ENCODE measurements at regions not wholly inside any gene's neighbourhood (a gene's known extent, or its start where the extent isn't known, plus 50 kb on each side); places are given as distances from the start of the nearest gene placed in this dataset.

DNA sequence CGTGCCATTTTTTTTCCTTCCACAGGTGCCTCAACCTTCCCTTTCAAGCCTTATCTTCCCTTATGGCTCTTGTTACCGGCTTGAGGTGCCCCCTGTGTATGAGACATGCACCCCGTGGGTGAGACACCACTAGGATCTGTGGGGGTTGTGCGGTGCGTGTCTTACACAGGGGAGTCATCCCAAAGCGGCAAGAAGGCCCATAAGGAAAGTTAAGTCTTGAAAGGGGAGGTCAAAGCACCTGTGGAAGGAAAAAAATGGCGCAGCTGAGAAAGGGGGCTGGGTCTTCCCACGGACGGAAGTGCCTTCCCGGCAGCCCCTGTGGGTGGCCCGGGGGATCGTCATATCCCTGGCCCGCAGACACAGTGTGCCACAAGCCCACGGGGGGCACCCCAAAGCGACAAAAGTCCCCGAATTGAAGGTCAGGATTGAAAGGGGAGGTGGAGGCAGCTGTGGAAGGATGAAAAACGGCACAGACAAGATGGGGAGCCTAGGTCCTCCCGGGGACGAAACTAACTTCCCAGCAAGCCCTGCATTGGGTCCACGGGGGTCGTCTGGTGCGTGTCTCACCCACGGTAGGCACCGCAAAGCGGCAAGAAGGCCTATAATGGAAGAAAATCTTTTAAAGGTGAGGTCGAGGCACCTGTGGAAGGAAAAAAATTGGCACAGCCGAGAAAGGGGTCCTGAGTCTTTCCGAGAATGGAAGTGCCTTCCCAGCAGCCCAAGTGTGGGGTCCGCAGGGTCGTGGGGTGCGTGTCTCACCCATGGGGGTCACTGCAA lies 273.3 kb downstream of the ALG10 start:
- no peak for DNase-seq
- no peak overlapping the region for H3K9ac ChIP-seq (ENCODE audit: low read depth in 2 of 2, low read length in 2 of 2)
- no peak for TF ChIP-seq CTCF (IDR thresholded peaks at IDR 0.05)
- H3K27me3 ChIP-seq, result no peaks in the 10 kb centered on the region
- H3K4me3 ChIP-seq, result no peak overlapping the region
- H3K4me1 ChIP-seq, result no peaks in the 10 kb centered on the region
- no peaks in the 10 kb centered on the region for H3K36me3 ChIP-seq
- intact Hi-C loops (cut with DNase I), result no loop called here
- H3K27ac ChIP-seq, result no peak overlapping the region
- H3K9me3 ChIP-seq, result no peaks in the 10 kb centered on the region

GRCh38 chr12:34296143-34297041 lies 274.1 kb downstream of the ALG10 start:
- no peak overlapping the region for H3K27ac ChIP-seq
- no peaks in the 10 kb centered on the region for H3K4me1 ChIP-seq
- no peaks in the 10 kb centered on the region for H3K27me3 ChIP-seq
- DNase-seq, result no peak
- no peak overlapping the region for H3K4me3 ChIP-seq
- no peaks in the 10 kb centered on the region for H3K9me3 ChIP-seq
- no peak for TF ChIP-seq CTCF (IDR thresholded peaks at IDR 0.05)
- no peaks in the 10 kb centered on the region for H3K36me3 ChIP-seq
- no peak overlapping the region for H3K9ac ChIP-seq (ENCODE audit: low read depth in 2 of 2, low read length in 2 of 2)
- intact Hi-C loops (cut with DNase I), result no loop called here

GRCh38 chr12:34297126-34297789 lies 275.0 kb downstream of the ALG10 start:
- Histone ChIP-seq H3K4me1 (no peaks in the 10 kb centered on the region), H3K36me3 (no peaks in the 10 kb centered on the region), H3K27ac (no peak overlapping the region), H3K9me3 (no peaks in the 10 kb centered on the region), H3K4me3 (no peak overlapping the region), H3K27me3 (no peaks in the 10 kb centered on the region), H3K9ac (ENCODE audit: low read depth in 2 of 2, low read length in 2 of 2) (no peak overlapping the region)
- no peak for TF ChIP-seq CTCF (IDR thresholded peaks at IDR 0.05)
- intact Hi-C loops (cut with DNase I), result no loop called here
- no peak for DNase-seq

- Histone ChIP-seq H3K27me3 (no peaks in the 10 kb centered on the region), H3K4me1 (no peaks in the 10 kb centered on the region), H3K9ac (ENCODE audit: low read depth in 2 of 2, low read length in 2 of 2) (no peak overlapping the region), H3K36me3 (no peaks in the 10 kb centered on the region), H3K4me3 (no peak overlapping the region), H3K27ac (no peak overlapping the region), H3K9me3 (no peaks in the 10 kb centered on the region)
- TF ChIP-seq CTCF (IDR thresholded peaks at IDR 0.05), result no peak
- intact Hi-C loops (cut with DNase I), result no loop called here
- DNase-seq, result no peak
These were observed 275.5 kb downstream of the ALG10 start for GRCh38 chr12:34297790-34298164.

- Histone ChIP-seq H3K9ac (ENCODE audit: low read depth in 2 of 2, low read length in 2 of 2) (no peak overlapping the region), H3K4me3 (no peak overlapping the region), H3K27me3 (no peaks in the 10 kb centered on the region), H3K4me1 (no peaks in the 10 kb centered on the region), H3K27ac (no peak overlapping the region), H3K9me3 (no peaks in the 10 kb centered on the region), H3K36me3 (no peaks in the 10 kb centered on the region)
- DNase-seq, result no peak
- intact Hi-C loops (cut with DNase I), result no loop called here
- no peak for TF ChIP-seq CTCF (IDR thresholded peaks at IDR 0.05)
These were observed 276.1 kb downstream of the ALG10 start for GRCh38 chr12:34298176-34298970.
